ENCODE measurements at regions not wholly inside any gene's neighbourhood (a gene's known extent, or its start where the extent isn't known, plus 50 kb on each side); places are given as distances from the start of the nearest gene placed in this dataset.

DNA sequence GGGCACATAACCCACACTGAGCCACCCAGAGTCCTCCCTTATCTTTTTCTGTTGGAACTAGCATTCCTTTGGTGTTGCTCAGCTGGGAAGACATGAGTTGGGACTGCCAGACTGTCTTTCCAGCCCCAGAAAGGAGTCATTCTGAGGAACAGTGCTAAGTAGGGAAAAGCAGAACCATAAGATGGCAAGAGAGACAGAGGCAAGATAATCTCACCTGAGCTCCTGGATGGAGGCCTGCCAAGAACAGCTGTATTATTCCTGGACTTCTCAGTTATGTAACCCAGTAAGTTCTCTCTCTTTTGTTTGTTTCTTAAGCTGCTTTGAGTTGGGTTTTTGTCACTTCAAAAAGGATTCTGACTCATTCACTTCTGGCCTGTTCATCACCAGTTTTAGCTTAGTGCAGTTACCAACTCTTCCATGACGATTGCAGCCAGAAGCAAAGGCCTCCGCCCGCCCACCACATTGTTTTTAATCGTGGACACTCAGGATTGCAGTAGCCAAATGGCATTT is 134.4 kb downstream of the OMA1 start:
- TF ChIP-seq, protein P1, sequence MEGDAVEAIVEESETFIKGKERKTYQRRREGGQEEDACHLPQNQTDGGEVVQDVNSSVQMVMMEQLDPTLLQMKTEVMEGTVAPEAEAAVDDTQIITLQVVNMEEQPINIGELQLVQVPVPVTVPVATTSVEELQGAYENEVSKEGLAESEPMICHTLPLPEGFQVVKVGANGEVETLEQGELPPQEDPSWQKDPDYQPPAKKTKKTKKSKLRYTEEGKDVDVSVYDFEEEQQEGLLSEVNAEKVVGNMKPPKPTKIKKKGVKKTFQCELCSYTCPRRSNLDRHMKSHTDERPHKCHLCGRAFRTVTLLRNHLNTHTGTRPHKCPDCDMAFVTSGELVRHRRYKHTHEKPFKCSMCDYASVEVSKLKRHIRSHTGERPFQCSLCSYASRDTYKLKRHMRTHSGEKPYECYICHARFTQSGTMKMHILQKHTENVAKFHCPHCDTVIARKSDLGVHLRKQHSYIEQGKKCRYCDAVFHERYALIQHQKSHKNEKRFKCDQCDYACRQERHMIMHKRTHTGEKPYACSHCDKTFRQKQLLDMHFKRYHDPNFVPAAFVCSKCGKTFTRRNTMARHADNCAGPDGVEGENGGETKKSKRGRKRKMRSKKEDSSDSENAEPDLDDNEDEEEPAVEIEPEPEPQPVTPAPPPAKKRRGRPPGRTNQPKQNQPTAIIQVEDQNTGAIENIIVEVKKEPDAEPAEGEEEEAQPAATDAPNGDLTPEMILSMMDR (IDR thresholded peaks at IDR 0.05) = no peak
- TF ChIP-seq POLR2A (IDR thresholded peaks at IDR 0.05) (no peak), POLR2AphosphoS5 (IDR thresholded peaks at IDR 0.05; ENCODE audit: insufficient read depth in 1 of 2, low read depth in 1 of 2) (no peak)
- H3K27ac ChIP-seq = no peak overlapping the region
- DNase-seq (ENCODE audit: extremely low spot score in 2 of 2) = no peak
- intact Hi-C loops (cut with DNase I) = no loop called here
- H3K9me3 ChIP-seq = no peaks in the 10 kb centered on the region
- H3K27me3 ChIP-seq = no peaks in the 10 kb centered on the region
- H3K4me3 ChIP-seq = no peak overlapping the region
- no peaks in the 10 kb centered on the region for H3K4me1 ChIP-seq
- no peaks in the 10 kb centered on the region for H3K36me3 ChIP-seq

DNA sequence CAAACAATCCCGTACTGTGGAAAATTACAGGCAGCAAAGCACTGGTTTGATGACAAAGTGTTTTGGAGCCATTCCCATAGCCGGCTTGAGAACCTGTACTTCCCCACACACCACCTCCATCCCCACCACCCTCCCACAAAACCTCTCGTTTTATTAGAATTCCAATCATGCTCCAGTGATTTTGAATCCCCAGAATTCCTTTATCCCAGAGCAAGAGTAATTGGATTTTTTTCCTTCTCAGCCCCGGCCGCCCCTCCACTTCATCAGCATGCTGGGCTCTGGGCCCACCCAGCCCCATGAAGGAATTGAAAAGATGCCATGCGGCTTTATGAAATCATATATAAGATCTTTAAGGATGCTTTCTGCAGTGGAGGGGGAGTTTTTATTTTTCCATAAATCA is 136.6 kb downstream of the OMA1 start:
- Histone ChIP-seq H3K9me3 (no peaks in the 10 kb centered on the region), H3K4me3 (no peak overlapping the region), H3K4me1 (no peaks in the 10 kb centered on the region), H3K27me3 (no peaks in the 10 kb centered on the region), H3K36me3 (no peaks in the 10 kb centered on the region), H3K27ac (no peak overlapping the region)
- intact Hi-C loops (cut with DNase I) = no loop called here
- DNase-seq (ENCODE audit: extremely low spot score in 2 of 2) = no peak
- TF ChIP-seq, protein P1 (IDR thresholded peaks at IDR 0.05) = no peak
- TF ChIP-seq POLR2AphosphoS5 (IDR thresholded peaks at IDR 0.05; ENCODE audit: insufficient read depth in 1 of 2, low read depth in 1 of 2) (no peak), POLR2A (IDR thresholded peaks at IDR 0.05) (no peak)

DNA sequence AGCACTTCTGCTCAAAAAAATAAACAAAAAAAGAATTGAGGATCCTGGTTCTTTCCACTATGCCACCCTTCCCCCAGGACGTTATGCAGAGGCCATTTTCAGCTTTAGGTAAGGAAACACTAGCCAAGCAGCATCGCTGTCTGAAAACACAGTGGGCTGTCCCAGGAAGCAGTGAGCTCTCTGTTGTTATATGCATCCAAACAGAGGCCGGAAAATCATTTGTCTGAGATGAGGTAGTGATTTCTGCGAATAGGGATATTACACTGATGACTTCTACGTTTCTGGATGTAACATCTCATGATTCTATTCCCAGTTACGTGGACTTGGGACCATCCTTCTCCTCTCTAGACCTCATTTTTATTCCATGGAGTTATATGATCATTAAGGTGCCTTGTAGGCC is 137.2 kb downstream of the OMA1 start:
- TF ChIP-seq, protein P1 (IDR thresholded peaks at IDR 0.05) = no peak
- no peak for TF ChIP-seq POLR2A (IDR thresholded peaks at IDR 0.05)
- no peak for TF ChIP-seq POLR2AphosphoS5 (IDR thresholded peaks at IDR 0.05; ENCODE audit: insufficient read depth in 1 of 2, low read depth in 1 of 2)
- H3K4me3 ChIP-seq = no peak overlapping the region
- H3K36me3 ChIP-seq = no peaks in the 10 kb centered on the region
- no peak for DNase-seq (ENCODE audit: extremely low spot score in 2 of 2)
- no peaks in the 10 kb centered on the region for H3K4me1 ChIP-seq
- intact Hi-C loops (cut with DNase I) = no loop called here
- no peaks in the 10 kb centered on the region for H3K9me3 ChIP-seq
- H3K27ac ChIP-seq = no peak overlapping the region
- H3K27me3 ChIP-seq = no peaks in the 10 kb centered on the region

DNA sequence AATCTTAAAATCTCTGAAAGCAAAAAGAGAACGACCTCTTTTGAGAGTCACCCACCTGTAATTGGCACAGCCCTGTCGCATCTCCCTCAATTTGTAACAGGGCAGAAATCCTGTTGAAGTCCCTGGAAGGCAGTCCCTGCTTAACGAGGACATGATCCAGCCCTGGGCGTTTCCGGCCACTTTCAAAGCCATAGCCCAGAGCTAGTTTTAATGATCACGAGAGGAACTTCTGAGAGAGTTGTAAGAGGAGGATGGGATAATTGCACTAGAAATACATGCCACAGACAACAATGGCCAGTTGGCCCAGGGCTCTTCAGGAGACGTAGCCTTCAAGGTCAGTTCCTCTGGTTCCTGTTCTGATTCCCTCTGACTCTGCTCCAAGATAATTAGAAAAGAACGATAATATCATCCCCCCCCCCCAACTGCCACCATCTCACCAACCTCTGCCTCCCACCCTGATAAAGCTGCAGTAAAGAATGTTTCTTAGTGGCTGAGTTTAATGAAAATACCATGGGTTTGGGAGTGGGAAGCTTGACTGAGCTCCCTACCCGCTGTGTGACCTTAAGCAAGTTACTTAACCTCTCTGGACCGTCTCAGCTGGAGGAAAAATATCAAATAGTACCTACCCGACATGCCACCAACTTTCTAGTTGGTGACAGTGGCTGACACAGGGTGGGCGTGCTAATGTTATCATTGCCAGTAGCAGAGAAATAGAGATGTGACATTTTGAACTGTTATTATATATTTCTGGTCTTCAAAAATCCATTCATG is 140.0 kb downstream of the OMA1 start:
- Histone ChIP-seq H3K4me1 (no peaks in the 10 kb centered on the region), H3K9me3 (no peaks in the 10 kb centered on the region), H3K36me3 (no peaks in the 10 kb centered on the region), H3K27me3 (no peaks in the 10 kb centered on the region), H3K27ac (no peak overlapping the region), H3K4me3 (no peak overlapping the region)
- TF ChIP-seq POLR2A (IDR thresholded peaks at IDR 0.05) (no peak), POLR2AphosphoS5 (IDR thresholded peaks at IDR 0.05; ENCODE audit: insufficient read depth in 1 of 2, low read depth in 1 of 2) (no peak)
- TF ChIP-seq, protein P1 (IDR thresholded peaks at IDR 0.05) = no peak
- DNase-seq (ENCODE audit: extremely low spot score in 2 of 2) = no peak
- intact Hi-C loops (cut with DNase I) = no loop called here

DNA sequence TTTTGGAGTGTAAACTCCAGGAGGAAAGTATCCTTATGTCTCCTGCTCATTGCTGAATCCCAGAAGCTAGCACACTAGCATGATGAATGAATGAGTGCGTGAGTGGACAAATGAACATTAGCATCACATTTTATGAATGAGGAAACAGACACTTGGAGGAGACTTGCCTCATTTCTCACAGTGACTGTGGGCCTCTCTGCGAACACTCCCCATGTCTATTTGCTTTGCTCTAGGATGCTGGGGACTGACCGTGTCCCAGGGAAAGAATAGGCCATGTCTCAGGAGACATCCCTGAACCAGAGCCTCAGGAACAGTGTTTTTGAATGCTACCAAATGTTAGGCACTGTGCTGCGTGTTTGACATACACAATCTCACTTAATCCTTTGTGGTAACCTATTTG is 140.9 kb downstream of the OMA1 start:
- TF ChIP-seq POLR2AphosphoS5 (IDR thresholded peaks at IDR 0.05; ENCODE audit: insufficient read depth in 1 of 2, low read depth in 1 of 2) (no peak), POLR2A (IDR thresholded peaks at IDR 0.05) (no peak)
- TF ChIP-seq, protein P1 (IDR thresholded peaks at IDR 0.05) = no peak
- Histone ChIP-seq H3K4me1 (no peaks in the 10 kb centered on the region), H3K9me3 (no peaks in the 10 kb centered on the region), H3K27me3 (no peaks in the 10 kb centered on the region), H3K36me3 (no peaks in the 10 kb centered on the region), H3K27ac (no peak overlapping the region), H3K4me3 (no peak overlapping the region)
- no peak for DNase-seq (ENCODE audit: extremely low spot score in 2 of 2)
- intact Hi-C loops (cut with DNase I) = no loop called here

All from vagina (tissue), 2 donors.